HG03378 (cell line): ENCODE measurements at regions not wholly inside any gene's neighbourhood (a gene's known extent, or its start where the extent isn't known, plus 50 kb on each side); places are given as distances from the start of the nearest gene placed in this dataset.

Experiments
- ATAC-seq: cut with Tn5 transposase; IDR thresholded peaks from one replicate; pipeline ENCODE4 v1.9.1; 2021; ENCODE audit warnings: mild to moderate bottlenecking, moderate library complexity; ENCODE audit not compliant: unreplicated experiment

DNA sequence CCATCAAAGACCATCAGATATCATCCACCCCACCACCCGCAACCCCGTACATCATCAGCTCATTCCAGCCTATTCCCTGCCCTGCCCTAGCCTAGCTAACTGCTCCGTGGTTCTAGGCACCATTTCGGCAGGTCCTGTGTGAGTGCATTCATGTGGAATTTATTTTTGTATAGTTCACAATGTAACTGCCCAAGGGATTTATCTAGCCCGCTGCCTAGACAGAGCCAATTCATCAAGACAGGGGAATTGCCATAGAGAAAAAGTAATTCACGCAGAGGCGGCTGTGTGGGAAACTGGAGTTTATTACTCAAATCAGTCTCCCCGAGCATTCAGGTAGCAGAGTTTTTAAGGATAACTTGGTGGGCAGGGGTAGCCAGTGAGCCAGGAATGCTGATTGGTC lies 109.2 kb upstream of the UBL3 start:
- ATAC-seq, result no peak

DNA sequence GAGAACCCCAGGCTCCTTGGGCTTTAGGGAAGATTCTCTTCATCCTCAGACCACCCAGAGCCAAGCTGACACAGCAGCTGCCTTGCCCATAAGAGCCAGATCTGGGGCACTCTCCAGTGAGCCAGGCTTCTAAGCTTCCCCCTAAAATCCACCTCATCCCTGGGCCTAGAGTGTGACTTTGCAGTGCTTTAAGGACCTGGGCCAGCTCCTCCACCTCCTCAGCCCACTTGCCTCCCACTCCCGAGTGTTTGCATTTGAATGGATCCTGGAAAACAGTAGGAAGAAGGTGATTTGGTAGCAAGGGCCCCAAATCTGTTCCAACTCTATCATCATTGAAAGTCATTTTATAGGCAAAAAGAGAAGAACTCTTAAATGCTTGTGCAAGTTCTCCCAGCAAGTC lies 108.7 kb upstream of the UBL3 start:
- ATAC-seq, result no peak

DNA sequence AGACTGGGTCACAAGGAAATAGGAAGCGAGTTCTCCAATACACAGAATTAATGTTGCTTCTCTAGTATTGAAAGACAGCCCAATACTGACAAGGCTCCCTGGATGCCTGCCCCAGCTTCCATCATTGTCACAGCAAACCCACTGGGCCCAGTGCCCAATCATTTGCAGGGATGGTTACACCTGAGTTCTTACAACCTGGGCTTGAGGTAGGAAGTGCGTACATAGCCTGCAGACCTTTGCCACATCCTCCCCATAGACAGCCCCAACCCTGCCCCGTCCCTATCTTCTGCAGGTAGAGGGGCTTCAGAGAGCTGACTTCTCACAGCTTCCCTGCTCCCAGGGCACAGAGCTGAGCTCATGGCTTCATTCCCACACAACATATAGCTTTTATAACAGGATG lies 108.1 kb upstream of the UBL3 start:
- no peak for ATAC-seq

DNA sequence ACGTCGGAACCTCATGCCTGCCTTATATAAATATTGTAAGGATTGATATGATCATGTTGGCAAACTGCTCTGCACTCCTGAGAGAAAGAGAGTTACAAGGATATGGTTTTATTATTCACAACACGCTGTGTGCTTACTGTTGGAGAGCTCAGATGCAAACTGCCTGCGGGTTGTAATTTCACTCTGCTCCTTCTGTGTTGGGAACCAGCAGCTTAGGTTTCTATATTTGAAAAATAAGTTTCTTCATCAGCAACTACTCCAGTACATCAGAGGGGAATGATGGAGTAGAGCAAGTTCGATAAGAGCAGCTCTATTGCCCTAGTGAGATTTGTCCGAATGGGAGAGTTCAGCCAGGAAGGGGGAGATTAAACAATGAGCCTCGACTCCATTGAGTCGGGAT lies 106.9 kb upstream of the UBL3 start:
- ATAC-seq, result no peak

DNA sequence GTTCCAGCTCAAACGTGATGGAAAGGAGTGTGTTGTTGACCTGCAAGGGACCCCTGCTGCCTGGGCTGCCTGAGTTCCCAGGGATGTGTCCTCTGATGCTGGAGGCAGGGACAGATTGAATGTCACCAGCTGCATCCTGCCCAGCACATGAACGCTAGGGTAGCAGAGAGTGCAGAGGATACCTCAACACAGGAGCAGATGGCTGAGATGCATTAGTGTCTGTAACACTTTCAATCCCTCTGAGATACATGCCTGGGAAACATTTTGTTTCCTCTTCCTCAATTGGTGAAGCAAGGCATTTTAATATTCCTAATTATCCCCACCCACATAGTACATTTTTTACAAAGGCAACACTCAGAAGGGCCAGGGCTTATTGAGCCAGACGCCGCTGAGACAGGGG lies 106.4 kb upstream of the UBL3 start:
- ATAC-seq, result no peak

DNA sequence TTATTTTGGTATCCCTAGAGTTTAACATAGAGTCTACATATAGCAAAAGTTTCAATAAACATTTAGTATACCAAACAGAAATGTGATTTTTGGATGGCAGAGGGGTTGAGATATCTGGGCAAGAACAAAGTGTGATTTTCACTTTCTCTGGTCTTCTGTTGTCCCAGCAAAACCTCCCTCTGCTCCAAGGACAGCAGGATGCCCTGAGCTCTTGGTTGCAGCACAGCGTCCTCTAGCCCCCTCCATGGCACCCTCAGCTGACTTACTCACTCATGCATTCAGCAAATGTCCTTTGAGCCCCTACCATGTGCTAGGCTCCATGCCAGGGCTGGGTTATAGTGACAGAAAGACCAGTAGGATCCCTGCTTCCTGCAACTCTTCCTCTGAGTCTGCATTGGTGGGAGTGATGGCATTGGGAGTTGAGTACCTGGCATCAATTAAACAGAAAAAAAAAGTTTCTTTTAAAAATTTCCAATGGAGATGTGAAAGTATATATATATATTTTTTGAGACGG lies 104.8 kb upstream of the UBL3 start:
- no peak for ATAC-seq

DNA sequence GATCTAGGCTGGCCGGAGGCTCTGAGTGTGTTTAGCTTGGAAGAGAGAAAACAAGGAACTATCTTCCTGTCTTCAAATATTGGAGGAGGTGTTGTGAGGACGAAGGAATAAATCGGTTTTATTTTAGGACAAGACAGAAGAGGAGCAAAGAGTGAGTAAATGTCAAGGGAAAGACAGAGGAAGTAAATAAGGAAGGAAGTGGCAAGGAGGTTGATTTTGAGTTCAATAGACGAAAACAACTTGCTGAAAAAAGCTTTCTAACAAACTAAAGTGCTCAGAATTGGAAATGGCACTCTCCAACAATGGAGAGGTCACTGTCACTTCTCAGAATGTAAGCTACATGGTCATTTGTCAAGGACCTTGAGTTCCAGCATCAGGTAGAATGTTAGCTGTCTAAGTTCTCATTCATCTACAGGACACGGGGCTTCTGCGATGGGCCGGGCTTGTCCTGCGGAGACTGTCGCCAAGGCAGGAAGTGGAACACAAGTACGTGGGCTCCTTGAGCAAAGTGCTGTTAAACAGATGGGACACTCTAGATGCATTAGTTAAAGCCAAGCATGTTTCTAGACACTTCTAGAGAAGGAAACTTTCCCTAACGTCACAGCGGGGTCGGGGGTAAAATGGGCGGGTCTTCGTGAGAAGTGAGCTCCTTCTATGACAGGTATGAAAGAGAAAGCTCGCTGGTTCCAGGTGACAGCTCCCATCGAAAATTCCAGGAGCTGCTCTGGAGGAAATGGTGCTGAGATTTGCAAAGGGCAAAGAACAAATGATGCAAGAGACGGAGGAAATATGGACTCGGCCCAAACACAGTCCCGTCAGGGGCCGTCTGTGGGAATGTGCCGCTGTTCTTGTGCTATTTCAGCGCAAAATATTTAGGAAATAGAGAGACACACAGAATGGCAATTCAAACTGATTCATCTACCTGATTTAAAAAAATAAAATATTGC lies 103.9 kb upstream of the UBL3 start:
- no peak for ATAC-seq

DNA sequence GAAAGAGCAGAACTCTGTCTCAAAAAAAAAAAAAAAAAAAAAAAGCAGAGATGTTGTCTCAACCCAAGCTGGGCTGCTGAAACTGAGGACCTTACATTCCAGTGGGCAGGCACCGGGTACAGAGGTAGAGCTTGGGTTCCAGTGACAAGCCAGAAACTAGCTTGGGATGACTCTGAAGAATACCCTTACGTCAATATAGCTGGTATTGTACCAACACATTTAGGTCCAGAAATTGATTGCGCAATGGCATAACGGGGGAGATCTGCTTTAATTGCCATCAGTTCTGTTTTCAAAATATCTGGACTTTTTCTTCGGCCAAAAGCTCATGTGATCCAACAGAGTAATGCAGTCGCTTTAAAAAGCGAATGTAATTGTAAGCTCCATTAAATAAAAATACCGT lies 103.1 kb upstream of the UBL3 start:
- no peak for ATAC-seq

DNA sequence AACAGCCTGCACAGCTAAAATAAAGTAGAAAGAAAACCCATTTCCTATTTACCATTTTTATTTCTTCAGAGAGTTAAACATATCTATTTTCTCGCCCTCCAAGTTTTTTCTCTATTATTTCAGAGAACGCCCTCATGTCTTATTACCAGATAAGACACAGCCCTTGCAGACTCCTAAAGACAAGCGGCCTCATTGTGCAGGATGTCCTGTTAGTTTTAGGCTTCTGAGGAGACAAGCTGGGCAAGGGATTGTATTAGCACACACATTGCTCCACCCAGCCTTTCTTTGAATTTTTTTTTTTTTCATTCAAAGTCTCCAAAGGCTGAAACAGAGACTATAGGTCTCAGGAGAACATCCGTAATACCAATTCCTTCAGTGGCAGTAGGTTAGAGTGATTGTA lies 101.8 kb upstream of the UBL3 start:
- ATAC-seq, result no peak

DNA sequence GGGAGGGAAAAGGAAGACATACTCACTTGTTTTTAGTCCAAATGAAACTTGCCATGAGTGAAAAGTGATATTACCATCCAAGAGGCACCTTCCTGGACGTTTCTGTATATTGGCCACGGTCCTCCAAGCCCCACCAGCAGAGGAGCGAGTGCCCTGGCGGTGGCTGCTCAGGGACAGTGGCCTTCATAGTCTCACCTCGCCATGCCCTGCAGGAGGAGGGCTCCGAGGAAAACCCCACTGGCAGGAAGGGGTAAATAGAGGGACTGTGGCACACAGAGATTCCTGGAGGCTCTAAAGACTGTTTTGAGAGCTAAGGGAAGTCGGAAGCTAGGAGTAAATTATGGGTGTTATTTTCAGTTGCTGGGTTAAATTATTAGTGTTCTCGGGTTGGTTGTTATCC lies 98.4 kb upstream of the UBL3 start:
- ATAC-seq, result no peak

DNA sequence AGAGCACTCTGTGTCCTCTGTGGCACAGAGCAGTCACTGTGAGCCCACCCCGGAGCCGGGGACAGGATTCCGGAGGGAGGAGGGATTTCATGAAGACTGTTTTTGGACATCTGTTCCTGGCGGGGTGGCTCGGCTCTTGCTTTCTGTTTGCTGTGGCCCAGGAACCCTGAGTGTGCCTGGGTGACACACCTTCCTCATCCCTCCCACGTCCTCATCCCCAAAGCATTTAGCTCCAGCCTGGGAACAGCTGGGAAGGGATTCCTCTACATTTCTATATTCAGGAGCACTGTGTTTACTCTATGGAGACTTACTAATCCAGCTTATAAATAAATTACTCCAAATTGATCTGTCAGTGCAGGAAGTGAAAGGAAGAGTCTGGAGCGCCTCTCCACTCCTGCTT lies 97.8 kb upstream of the UBL3 start:
- ATAC-seq, result no peak

DNA sequence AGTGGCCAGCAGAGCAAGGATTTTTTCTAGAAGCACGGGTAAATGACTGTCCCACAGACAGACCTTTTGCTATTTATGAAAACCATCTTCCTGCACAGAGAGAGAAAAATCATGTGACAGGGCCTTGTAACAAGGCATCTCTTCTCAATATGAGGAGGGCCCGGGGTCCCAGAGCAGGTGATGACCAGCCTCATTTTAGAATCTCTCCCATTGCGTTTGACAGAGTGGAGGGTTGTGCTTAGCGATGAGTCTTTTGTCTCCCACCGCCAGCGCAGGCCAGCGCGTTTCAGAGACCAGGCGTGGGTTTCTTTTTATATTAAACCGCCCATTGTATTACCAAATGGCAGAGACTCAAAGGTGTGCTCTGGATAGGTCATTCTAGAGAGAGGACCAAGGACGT lies 97.4 kb upstream of the UBL3 start:
- no peak for ATAC-seq

DNA sequence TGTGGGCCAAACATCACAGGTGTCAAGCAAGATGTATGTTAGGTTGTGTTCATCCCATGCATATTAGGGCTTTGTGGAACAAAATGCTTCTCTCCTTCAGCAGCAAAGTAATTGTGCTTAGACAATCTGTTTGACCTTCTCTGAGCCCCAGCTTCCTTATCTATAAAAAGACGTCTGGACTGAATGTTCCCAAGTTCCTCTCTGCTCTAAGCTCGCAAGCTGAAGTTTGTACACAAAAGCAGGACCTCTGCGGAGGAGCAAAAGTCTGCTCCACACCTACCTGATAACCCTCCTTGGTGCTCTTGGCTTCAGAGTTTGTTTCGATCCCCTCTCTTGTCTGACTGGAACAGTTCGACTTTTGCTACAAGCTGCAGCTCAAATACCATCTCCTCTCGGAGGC lies 95.7 kb upstream of the UBL3 start:
- ATAC-seq, result no peak

DNA sequence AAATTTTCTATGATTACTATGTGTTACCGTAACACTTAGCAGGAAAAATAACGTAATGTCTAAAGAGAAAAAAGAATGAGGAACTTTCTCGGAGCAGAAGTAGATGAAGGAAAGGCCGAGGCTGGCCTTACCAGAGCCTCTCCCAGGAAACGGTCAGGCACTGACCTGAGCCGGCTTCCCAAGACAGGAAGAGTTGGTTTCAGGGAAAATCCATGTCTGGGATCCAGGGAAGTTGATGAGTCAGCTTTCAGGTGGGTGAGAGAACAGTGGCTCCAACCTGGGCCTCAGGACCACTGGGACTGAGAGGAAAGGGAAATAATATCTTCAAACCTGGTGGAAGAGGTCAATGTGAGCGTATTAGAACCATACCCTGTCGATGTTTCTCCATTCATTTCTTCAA lies 93.3 kb upstream of the UBL3 start:
- no peak for ATAC-seq

DNA sequence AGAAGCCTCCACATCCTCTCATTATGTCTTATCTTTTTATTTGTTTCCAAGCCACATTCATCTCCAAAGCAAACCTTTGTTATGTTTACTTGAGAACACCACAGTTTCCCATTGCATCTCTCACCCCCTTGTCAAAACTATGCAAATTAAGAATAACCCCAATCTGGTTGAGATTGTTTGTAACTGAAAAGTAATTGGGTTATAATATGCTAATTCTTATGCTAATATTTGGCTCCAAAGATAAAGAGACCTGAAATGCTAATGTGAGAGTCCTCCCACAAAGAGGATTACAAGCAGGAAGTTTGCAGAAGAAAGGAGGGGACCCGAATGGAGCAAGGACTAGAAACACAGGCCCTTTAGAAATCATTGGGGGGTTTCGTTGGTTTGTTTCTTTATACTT lies 92.9 kb upstream of the UBL3 start:
- ATAC-seq, result no peak

DNA sequence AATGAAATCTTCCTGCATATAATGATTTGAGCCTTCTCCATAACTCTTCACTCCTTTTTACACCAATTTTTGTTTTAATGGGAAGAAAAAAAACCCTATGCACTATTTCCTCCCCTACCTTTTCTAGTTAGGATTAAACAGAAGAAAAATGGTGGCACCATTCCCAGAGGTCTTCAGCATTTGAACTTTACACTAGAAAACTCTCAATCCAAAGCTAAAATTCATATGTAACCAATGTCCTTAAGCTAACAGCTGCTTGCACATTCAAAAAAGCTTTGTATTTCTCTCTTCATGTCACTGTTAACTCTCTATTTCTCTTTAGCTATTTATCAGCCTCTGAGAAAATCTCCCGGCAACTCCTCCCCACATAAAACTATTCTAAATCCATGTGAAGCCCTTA lies 90.3 kb upstream of the UBL3 start:
- ATAC-seq, result no peak

DNA sequence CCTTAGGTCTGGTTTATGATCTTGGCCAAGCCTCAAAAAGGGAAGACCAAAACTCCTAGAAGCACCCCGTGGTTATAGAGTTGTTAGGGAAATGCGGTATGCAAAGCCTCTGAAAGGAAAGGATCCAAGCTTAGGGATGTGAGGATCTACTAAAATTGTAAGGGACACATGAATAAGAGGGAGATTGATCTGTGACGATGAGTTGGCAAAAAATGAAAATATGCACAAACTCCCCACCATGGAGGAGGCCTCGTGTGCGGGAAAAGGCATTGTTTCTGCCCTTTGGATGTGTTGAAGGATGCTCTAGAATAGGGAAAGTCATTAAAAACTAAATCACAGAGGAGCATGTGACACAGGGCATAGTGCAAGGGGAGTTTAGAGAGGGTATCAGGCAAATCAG lies 88.7 kb upstream of the UBL3 start:
- no peak for ATAC-seq

DNA sequence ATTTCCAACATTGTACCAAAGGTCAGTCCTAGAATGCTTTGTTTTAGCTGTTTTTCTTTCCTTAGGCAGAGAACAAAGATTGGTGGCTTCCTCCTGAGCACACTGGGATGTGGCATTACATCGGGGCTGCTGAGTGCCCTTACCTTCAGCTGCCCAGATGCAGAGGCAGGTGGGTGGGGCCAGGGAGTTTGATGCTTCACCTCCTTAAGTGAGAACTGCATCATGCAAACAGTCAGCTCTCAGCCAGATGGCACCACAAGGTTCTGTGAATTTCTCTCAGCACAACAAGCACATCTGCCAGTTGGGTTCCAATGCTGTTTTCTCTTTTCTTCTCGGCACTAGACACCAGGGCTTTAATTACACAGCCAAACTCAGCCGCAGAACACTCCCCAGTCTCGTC lies 87.4 kb upstream of the UBL3 start:
- no peak for ATAC-seq

DNA sequence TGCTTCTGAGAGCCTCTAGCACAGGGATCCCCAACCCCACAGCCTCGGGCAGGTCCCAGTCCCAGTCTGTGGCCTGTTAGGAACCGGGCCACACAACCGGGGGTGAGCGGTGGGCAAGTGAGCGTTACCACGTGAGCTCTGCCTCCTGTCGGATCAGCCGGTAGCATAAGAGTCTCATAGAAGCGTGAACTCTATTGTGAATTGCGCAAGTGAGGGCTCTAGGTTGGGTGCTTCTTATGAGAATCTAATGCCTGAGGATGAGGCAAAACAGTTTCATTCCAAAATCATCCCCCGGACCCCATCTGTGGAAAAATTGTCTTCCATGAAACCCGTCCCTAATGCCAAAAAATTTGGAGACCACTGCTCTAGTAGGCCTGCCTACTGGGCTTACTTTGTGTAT lies 87.0 kb upstream of the UBL3 start:
- ATAC-seq, result no peak

DNA sequence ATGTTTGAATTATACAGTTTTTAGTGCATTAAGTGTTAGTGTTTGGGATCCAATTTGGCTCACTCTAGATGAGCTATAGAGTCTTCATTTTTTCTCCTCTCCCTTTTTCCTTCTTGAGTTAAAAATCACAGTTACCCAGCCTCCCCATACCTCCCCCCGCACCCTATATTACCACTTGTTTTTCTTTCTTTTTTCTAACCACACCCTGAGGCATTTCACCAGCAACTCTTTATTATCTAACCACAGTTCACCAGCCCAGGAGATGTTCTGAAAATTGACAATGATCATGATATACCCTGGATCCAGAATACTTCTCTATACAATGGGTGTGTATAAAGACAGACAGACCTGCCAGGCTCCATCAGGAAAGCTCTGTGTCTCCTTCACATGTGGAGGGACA lies 86.5 kb upstream of the UBL3 start:
- ATAC-seq, result no peak

DNA sequence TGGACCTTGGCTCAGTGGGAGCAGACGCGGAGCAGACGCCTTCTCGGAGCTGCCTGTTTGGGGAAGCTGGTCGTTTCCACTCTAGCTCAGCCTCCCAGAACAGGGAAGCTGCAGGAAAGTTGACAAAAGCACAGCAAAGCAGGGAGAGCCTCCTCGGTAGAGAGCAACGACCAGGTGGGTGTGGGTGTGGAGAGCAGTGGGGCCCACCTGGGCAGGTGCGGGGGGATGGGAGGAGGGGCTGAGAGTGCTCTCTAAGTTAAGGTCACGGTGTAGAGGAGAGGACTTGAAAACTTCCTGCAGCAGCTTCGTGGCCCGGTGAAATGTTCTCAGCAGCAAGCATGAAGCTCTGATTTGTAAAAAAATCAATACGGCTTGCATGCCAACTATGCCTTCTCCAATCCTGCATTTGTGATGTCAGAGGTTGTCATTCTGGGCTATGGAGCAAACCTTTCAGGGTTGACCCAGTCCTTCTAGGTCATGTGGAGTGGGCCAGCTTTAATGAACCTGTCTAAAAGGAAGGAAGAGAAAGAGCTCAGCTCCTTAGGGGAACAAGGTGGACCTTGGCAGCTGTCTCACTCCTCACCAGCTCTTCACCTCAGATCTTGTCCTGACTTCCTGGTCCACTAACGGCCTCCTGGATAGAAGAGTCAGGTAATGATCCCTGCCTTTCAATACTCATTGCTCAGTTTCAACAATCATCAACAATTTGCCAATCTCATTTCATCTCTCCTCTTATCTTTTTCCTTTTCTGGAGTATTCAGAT lies 85.8 kb upstream of the UBL3 start:
- ATAC-seq, result no peak

DNA sequence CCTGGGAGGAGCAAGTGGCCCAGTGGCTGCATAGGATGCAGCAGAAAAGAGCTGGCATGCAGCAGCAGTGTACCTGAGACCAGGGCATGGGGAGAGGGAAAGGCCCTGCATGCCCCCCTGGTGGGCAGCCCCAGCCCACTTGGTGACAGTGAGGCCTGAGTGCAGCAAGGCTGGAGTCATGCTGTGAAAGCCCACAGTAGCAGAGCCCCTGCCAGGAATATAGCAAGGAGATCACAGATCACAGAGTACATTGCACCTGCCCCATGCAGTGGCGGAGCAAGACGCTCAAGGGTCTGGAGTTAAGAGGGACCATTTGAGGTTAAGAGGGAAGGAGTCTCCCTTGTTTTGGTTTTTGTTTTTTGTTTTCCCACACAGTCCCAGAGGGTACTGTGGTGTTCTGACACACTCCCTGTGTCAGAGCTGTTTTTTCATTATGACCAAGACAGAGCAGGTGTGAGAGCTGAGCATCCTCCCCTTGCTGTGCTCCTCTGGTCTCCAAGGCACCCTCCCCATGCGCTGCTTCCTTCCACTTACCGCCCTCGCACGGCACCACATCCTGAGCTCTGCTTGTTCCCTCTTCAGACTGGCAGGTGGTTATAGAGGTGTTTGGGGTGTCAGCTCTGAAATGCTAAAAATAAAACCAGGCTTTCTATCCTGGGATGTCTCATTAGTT lies 85.0 kb upstream of the UBL3 start:
- ATAC-seq, result peak; percentile 97
